ENCODE measurements at regions not wholly inside any gene's neighbourhood (a gene's known extent, or its start where the extent isn't known, plus 50 kb on each side); places are given as distances from the start of the nearest gene placed in this dataset.

GRCh38 chr7:113304104-113304503 is 185.8 kb upstream of the SMIM30 start:
- TF ChIP-seq POLR2AphosphoS5 (IDR thresholded peaks at IDR 0.05; ENCODE audit: insufficient read depth in 1 of 2, low read depth in 1 of 2) (no peak), CTCF (IDR thresholded peaks at IDR 0.05) (no peak)
